ENCODE measurements at regions not wholly inside any gene's neighbourhood (a gene's known extent, or its start where the extent isn't known, plus 50 kb on each side); places are given as distances from the start of the nearest gene placed in this dataset.

- no peak overlapping the region for H3K4me3 ChIP-seq
- no peak overlapping the region for H3K27ac ChIP-seq
- H3K4me1 ChIP-seq: no peaks in the 10 kb centered on the region; the same call in 1 of the 2 replicates
- no peak for DNase-seq
- no peaks in the 10 kb centered on the region for H3K9me3 ChIP-seq (replicated peaks)
- H3K36me3 ChIP-seq: no peaks in the 10 kb centered on the region
- no peaks in the 10 kb centered on the region for H3K27me3 ChIP-seq
Observed at GRCh38 chr1:38718031-38718430, 141.5 kb downstream of the RRAGC start.

- Histone ChIP-seq H3K4me3 (no peak overlapping the region), H3K4me1 (peaks cover 6% of the 10 kb centered on the region; the same call in 1 of the 2 replicates), H3K27ac (no peak overlapping the region), H3K9me3 (replicated peaks) (no peaks in the 10 kb centered on the region), H3K27me3 (no peaks in the 10 kb centered on the region), H3K36me3 (no peaks in the 10 kb centered on the region)
- DNase-seq: no peak
Observed at GRCh38 chr1:38716229-38716628, 143.3 kb downstream of the RRAGC start.

- Histone ChIP-seq H3K36me3 (no peaks in the 10 kb centered on the region), H3K27ac (no peak overlapping the region), H3K4me3 (no peak overlapping the region), H3K4me1 (peaks cover 6% of the 10 kb centered on the region; the same call in 1 of the 2 replicates), H3K9me3 (replicated peaks) (no peaks in the 10 kb centered on the region; the same call in 1 of the 2 replicates), H3K27me3 (no peaks in the 10 kb centered on the region)
- no peak for DNase-seq
Observed at GRCh38 chr1:38715415-38715814, 144.2 kb downstream of the RRAGC start.

DNA sequence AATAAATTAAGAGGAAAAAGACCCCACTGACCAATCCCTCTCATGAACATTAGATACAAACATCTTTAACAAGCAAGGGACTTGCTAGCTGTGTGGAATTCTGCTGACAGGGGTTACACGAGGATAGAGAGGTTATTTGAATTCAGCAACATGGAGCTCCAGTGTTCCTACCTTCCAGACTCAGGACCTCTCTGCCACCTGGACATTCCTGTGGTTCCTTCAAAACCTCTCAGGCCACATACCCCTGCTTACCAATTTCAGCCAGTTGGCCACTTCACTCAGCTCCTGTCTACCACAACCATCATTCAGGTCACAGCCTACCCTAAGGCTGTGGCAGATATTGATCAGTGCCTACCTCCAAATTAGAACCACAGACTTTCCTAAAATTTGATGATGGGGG is 147.5 kb downstream of the RRAGC start:
- Histone ChIP-seq H3K36me3 (no peaks in the 10 kb centered on the region), H3K27me3 (no peaks in the 10 kb centered on the region), H3K4me1 (peaks cover 6% of the 10 kb centered on the region; the same call in 1 of the 2 replicates), H3K27ac (no peak overlapping the region), H3K9me3 (replicated peaks) (no peaks in the 10 kb centered on the region; the same call in 1 of the 2 replicates), H3K4me3 (no peak overlapping the region)
- DNase-seq: peak; percentile 44 to 47

DNA sequence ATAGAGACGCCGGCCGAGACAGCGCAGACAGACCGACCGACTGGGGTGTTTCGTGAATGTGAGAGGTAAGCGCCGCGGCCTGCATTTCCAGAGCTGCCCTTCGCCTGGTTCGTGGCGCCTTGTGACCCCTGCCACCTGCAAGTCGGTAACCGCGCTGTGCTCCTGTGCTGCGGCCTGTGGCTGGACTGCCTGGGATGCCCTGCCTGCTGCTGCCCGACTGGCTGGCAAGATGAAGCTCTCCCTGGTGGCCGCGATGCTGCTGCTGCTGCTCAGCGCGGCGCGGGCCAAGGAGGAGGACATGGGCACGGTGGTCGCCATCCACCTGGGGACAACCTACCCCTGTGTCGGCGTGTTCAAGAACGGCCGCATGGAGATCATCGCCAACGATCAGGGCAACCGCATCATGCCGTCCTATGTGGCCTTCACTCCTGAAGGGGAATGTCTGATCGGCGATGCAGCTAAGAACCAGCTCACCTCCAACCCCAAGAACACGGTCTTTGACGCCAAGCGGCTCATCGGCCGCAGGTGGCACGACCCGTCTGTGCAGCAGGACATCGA is 150.8 kb downstream of the RRAGC start:
- Histone ChIP-seq H3K27me3 (no peaks in the 10 kb centered on the region), H3K36me3 (no peaks in the 10 kb centered on the region), H3K4me3 (no peak overlapping the region), H3K4me1 (peaks cover 6% of the 10 kb centered on the region; the same call in 1 of the 2 replicates), H3K9me3 (replicated peaks) (peaks cover 10% of the 10 kb centered on the region; the same call in 1 of the 2 replicates), H3K27ac (no peak overlapping the region)
- DNase-seq: no peak

DNA sequence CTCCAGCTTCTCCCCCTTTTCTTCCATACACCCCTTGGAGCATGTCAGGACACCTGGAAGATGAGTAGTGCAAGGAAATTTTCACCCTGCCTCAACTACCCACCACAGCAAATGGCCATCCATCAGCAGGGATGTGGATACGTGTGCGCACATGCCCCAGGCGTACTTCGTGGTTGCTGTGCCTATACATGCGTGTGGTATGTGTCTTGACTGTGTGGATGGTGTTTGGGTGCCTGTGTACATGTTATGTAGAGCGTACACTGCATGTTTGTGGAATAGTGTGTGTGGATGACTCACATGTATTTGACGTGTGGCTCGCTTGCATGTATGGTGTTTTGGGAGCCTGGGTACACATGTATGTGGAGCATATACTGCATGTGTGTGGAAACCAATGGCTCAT is 158.5 kb downstream of the RRAGC start:
- H3K9me3 ChIP-seq (replicated peaks): peaks cover 10% of the 10 kb centered on the region; the same call in 1 of the 2 replicates
- no peak for DNase-seq
- H3K27ac ChIP-seq: no peak overlapping the region
- no peaks in the 10 kb centered on the region for H3K27me3 ChIP-seq
- H3K4me1 ChIP-seq: no peaks in the 10 kb centered on the region
- H3K4me3 ChIP-seq: no peak overlapping the region
- H3K36me3 ChIP-seq: no peaks in the 10 kb centered on the region

GRCh38 chr1:38700077-38700470 is 159.5 kb downstream of the RRAGC start:
- H3K9me3 ChIP-seq (replicated peaks): 0 out of 2 replicates have a peak, but pooled peaks cover 2% of the 10 kb centered on the region
- H3K4me1 ChIP-seq: no peaks in the 10 kb centered on the region

DNA sequence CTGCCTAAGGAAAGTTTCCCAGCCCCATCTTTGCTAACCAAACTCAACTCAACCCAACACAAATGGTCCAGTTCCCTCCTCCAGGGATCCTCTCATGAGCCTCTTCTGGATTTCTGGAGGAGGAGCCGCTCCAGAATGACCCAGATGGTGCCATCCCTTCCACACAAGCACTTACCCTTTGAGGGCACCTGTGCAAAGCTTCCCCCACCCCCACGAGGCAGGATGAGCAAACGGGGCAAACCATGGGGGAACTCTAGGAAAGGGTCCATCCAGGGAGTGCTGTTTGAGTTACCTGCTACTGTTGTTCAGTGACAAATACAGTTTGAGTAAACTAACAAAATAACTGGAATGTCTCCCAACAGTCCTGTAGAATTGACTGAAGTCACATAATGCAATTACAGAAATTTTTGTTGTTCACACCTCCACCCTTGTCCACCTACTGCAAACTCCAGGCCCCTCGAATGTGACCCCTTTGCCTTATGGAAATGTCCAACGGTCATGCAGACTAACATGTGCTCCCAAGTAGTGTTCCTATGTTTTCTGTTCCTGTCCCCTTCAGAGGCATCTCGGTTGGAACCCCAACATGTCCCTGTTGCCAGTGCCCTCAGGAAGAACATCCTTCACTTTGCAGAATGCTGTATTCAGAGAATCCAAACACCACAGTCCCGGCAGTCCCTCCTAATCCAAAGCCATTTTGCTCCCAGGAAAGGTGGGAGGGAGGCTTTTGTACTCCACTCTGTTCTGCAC is 160.1 kb downstream of the RRAGC start:
- H3K36me3 ChIP-seq: no peaks in the 10 kb centered on the region
- H3K27ac ChIP-seq: no peak overlapping the region
- no peak overlapping the region for H3K4me3 ChIP-seq
- H3K4me1 ChIP-seq: no peaks in the 10 kb centered on the region
- no peaks in the 10 kb centered on the region for H3K9me3 ChIP-seq (replicated peaks)
- no peak for DNase-seq
- H3K27me3 ChIP-seq: no peaks in the 10 kb centered on the region

More at GRCh38 chr1:38700077-38700470, 159.5 kb downstream of the RRAGC start:
- Histone ChIP-seq H3K27me3 (no peaks in the 10 kb centered on the region), H3K4me3 (no peak overlapping the region), H3K27ac (no peak overlapping the region), H3K36me3 (no peaks in the 10 kb centered on the region)
- DNase-seq: no peak

DNA sequence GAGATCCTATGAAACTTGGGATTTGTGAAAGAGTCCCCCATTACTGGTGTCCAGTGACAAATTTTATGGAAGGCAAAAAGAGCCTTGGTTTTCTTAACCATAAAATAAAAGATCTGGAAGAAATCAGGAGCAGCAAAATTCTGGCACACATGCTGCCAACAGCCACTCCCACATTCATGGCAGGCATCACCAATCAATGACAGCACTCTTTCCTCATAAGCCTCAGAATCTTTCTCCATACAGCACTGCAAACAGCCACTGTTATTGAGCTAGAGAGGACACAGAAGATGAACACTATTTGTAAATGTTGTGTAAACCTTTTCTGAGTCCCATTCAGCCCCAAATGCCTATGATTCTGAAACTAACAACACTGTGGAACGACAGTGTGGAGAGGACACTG is 162.2 kb downstream of the RRAGC start:
- Histone ChIP-seq H3K9me3 (replicated peaks) (no peaks in the 10 kb centered on the region), H3K4me1 (no peaks in the 10 kb centered on the region; the same call in 1 of the 2 replicates), H3K36me3 (no peaks in the 10 kb centered on the region), H3K27ac (no peak overlapping the region), H3K27me3 (no peaks in the 10 kb centered on the region), H3K4me3 (no peak overlapping the region)
- DNase-seq: no peak

- no peak overlapping the region for H3K27ac ChIP-seq
- H3K4me1 ChIP-seq: no peaks in the 10 kb centered on the region; the same call in 1 of the 2 replicates
- no peaks in the 10 kb centered on the region for H3K27me3 ChIP-seq
- H3K36me3 ChIP-seq: no peaks in the 10 kb centered on the region
- H3K4me3 ChIP-seq: no peak overlapping the region
- no peak for DNase-seq
- H3K9me3 ChIP-seq (replicated peaks): no peaks in the 10 kb centered on the region
Observed at GRCh38 chr1:38696371-38696770, 163.2 kb downstream of the RRAGC start.

DNA sequence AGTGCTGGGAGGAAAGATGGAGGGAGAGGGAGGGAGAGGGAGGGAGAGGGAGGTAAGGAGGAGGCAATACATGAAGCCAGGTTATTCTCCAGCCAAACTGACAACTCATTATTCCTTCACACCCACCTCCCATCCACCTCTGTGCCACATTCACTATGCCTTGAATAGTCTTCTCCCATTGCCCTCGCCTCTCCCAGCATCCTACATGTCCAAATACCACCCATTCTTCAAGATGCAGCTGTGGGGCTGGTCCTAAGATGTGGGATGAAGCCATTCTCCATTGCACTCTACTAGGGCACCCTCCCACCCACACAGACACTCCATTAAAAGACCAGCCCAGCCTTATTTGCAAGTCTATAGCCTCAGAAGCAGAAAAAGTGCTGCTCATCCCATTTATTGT is 165.8 kb downstream of the RRAGC start:
- no peaks in the 10 kb centered on the region; the same call in 1 of the 2 replicates for H3K4me1 ChIP-seq

GRCh38 chr1:38693031-38693430 is 166.5 kb downstream of the RRAGC start:
- Histone ChIP-seq H3K36me3 (no peaks in the 10 kb centered on the region), H3K9me3 (replicated peaks) (no peaks in the 10 kb centered on the region), H3K27me3 (no peaks in the 10 kb centered on the region), H3K27ac (no peak overlapping the region), H3K4me1 (no peaks in the 10 kb centered on the region; the same call in 1 of the 2 replicates), H3K4me3 (no peak overlapping the region)
- DNase-seq: peak; percentile 57 to 66

More for the DNA sequence above, 165.8 kb downstream of the RRAGC start:
- Histone ChIP-seq H3K4me3 (no peak overlapping the region), H3K27ac (no peak overlapping the region), H3K27me3 (no peaks in the 10 kb centered on the region), H3K9me3 (replicated peaks) (no peaks in the 10 kb centered on the region), H3K36me3 (no peaks in the 10 kb centered on the region)
- no peak for DNase-seq

GRCh38 chr1:38690790-38691449 is 168.7 kb downstream of the RRAGC start:
- Histone ChIP-seq H3K4me1 (no peaks in the 10 kb centered on the region; the same call in 1 of the 2 replicates), H3K4me3 (no peak overlapping the region), H3K36me3 (no peaks in the 10 kb centered on the region), H3K27me3 (no peaks in the 10 kb centered on the region), H3K27ac (no peak overlapping the region), H3K9me3 (replicated peaks) (no peaks in the 10 kb centered on the region)
- peak in 1 of 2 experiments; percentile 11 for DNase-seq

DNA sequence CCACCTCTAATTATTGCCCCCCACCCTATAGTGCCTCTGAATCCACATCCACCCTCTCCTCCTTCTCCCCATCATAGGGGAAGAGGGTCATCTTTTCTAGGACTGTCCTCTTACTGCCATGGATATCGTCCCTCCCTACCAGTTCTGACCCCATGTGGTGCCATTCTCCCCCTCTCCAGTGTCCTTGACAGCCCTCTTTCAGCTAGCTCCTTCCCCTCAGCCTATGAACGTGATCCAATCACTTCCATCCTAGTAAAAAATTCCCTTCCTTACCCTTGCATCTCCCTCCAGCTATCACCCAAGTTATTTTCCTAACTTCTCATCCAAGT is 172.7 kb downstream of the RRAGC start:
- Histone ChIP-seq H3K27me3 (no peaks in the 10 kb centered on the region), H3K4me1 (no peaks in the 10 kb centered on the region), H3K27ac (no peak overlapping the region), H3K9me3 (replicated peaks) (no peaks in the 10 kb centered on the region), H3K4me3 (no peak overlapping the region), H3K36me3 (no peaks in the 10 kb centered on the region)
- DNase-seq: no peak

Measured in SJCRH30 (cell line).